ENCODE measurements at regions not wholly inside any gene's neighbourhood (a gene's known extent, or its start where the extent isn't known, plus 50 kb on each side); places are given as distances from the start of the nearest gene placed in this dataset.

- intact Hi-C loops (cut with micrococcal nuclease; ENCODE audit: unreplicated experiment), result loop anchor here (1.0 to 5.0 kb wide), 7 partner anchors 211 to 780 kb away; no protein-coding TSS in a partner anchor
- POLR2A ChIA-PET, result no interaction called here
- H3K4me3 Mint-ChIP-seq (ENCODE audit: unreplicated experiment), result no peak overlapping the region
- peak; percentile 23 to 60 for TF ChIP-seq CTCF (IDR thresholded peaks at IDR 0.05; ENCODE audit: insufficient read depth in 1 of 2, low read depth in 1 of 2, low read length in 1 of 2, severe bottlenecking in 1 of 2, unreplicated experiment in 1 of 2)
- peaks cover 7% of the 10 kb centered on the region for H3K27me3 Mint-ChIP-seq (ENCODE audit: insufficient read depth, unreplicated experiment)
- no peaks in the 10 kb centered on the region for H3K9me3 ChIP-seq
- H3K27ac Mint-ChIP-seq (ENCODE audit: unreplicated experiment), result no peak overlapping the region
- H3K4me1 ChIP-seq, result no peaks in the 10 kb centered on the region
- no peaks in the 10 kb centered on the region for H3K36me3 Mint-ChIP-seq (ENCODE audit: insufficient read depth, unreplicated experiment)
- H3K9me3 Mint-ChIP-seq (ENCODE audit: unreplicated experiment), result no peaks in the 10 kb centered on the region
- H3K4me1 Mint-ChIP-seq (ENCODE audit: low read depth, unreplicated experiment), result no peaks in the 10 kb centered on the region
- BruUV-seq (replicated peaks), result no TSS peak
- no peak for DNase-seq
- no peak overlapping the region for H3K4me3 ChIP-seq (ENCODE audit: low read depth, low read length)
- CTCF ChIA-PET, result interaction anchor here (0.6 to 1.3 kb wide), 4 partner anchors 93 to 1117 kb away, joined by 4 to 9 read pairs (median 4); no protein-coding TSS in a partner anchor
- no peaks in the 10 kb centered on the region for H3K27me3 ChIP-seq (replicated peaks; ENCODE audit: control insufficient read depth, insufficient read depth, low read length)
- no peaks in the 10 kb centered on the region for H3K36me3 ChIP-seq (ENCODE audit: control insufficient read depth, insufficient read depth, low read length)
Measured at GRCh38 chr11:92552942-92553341, 328.3 kb downstream of the FAT3 start.

GRCh38 chr11:92554688-92555087 lies 330.1 kb downstream of the FAT3 start:
- Histone ChIP-seq H3K9me3 (no peaks in the 10 kb centered on the region), H3K36me3 (ENCODE audit: control insufficient read depth, insufficient read depth, low read length) (no peaks in the 10 kb centered on the region), H3K4me1 (no peaks in the 10 kb centered on the region), H3K27me3 (replicated peaks; ENCODE audit: control insufficient read depth, insufficient read depth, low read length) (no peaks in the 10 kb centered on the region), H3K4me3 (ENCODE audit: low read depth, low read length) (no peak overlapping the region)
- no peak overlapping the region for H3K27ac Mint-ChIP-seq (ENCODE audit: unreplicated experiment)
- no peaks in the 10 kb centered on the region for H3K36me3 Mint-ChIP-seq (ENCODE audit: insufficient read depth, unreplicated experiment)
- peaks cover 11% of the 10 kb centered on the region for H3K27me3 Mint-ChIP-seq (ENCODE audit: insufficient read depth, unreplicated experiment)
- no peaks in the 10 kb centered on the region for H3K4me1 Mint-ChIP-seq (ENCODE audit: low read depth, unreplicated experiment)
- TF ChIP-seq CTCF (IDR thresholded peaks at IDR 0.05; ENCODE audit: insufficient read depth in 1 of 2, low read depth in 1 of 2, low read length in 1 of 2, severe bottlenecking in 1 of 2, unreplicated experiment in 1 of 2), result no peak
- no peaks in the 10 kb centered on the region for H3K9me3 Mint-ChIP-seq (ENCODE audit: unreplicated experiment)
- POLR2A ChIA-PET, result no interaction called here
- no peak overlapping the region for H3K4me3 Mint-ChIP-seq (ENCODE audit: unreplicated experiment)
- no TSS peak for BruUV-seq (replicated peaks)
- CTCF ChIA-PET, result no interaction called here
- intact Hi-C loops (cut with micrococcal nuclease; ENCODE audit: unreplicated experiment), result loop anchor here (5.0 kb wide), 3 partner anchors 212 to 417 kb away; no protein-coding TSS in a partner anchor
- no peak for DNase-seq

GRCh38 chr11:92556431-92556830 lies 331.8 kb downstream of the FAT3 start:
- no peak for TF ChIP-seq CTCF (IDR thresholded peaks at IDR 0.05; ENCODE audit: insufficient read depth in 1 of 2, low read depth in 1 of 2, low read length in 1 of 2, severe bottlenecking in 1 of 2, unreplicated experiment in 1 of 2)
- POLR2A ChIA-PET, result no interaction called here
- intact Hi-C loops (cut with micrococcal nuclease; ENCODE audit: unreplicated experiment), result no loop called here
- H3K4me3 ChIP-seq (ENCODE audit: low read depth, low read length), result no peak overlapping the region
- no peaks in the 10 kb centered on the region for H3K36me3 Mint-ChIP-seq (ENCODE audit: insufficient read depth, unreplicated experiment)
- H3K4me1 Mint-ChIP-seq (ENCODE audit: low read depth, unreplicated experiment), result no peaks in the 10 kb centered on the region
- peaks cover 11% of the 10 kb centered on the region for H3K27me3 Mint-ChIP-seq (ENCODE audit: insufficient read depth, unreplicated experiment)
- peak in 1 of 2 experiments; percentile 36 for DNase-seq
- H3K9me3 ChIP-seq, result no peaks in the 10 kb centered on the region
- CTCF ChIA-PET, result no interaction called here
- H3K27ac Mint-ChIP-seq (ENCODE audit: unreplicated experiment), result no peak overlapping the region
- no peak overlapping the region for H3K4me3 Mint-ChIP-seq (ENCODE audit: unreplicated experiment)
- H3K9me3 Mint-ChIP-seq (ENCODE audit: unreplicated experiment), result no peaks in the 10 kb centered on the region
- no TSS peak for BruUV-seq (replicated peaks)
- H3K27me3 ChIP-seq (replicated peaks; ENCODE audit: control insufficient read depth, insufficient read depth, low read length), result no peaks in the 10 kb centered on the region
- no peaks in the 10 kb centered on the region for H3K4me1 ChIP-seq
- no peaks in the 10 kb centered on the region for H3K36me3 ChIP-seq (ENCODE audit: control insufficient read depth, insufficient read depth, low read length)

Measured in Caco-2 (cell line).